ENCODE measurements at regions not wholly inside any gene's neighbourhood (a gene's known extent, or its start where the extent isn't known, plus 50 kb on each side); places are given as distances from the start of the nearest gene placed in this dataset. TPM values are rescaled to one million over a fixed set of nuclear protein-coding genes. Genes with fewer than 3 reads are reported as not detected.

GRCh38 chr14:51600658-51601057 is 51.1 kb upstream of the FRMD6 start:
- no peak overlapping the region for H3K4me2 ChIP-seq (ENCODE audit: insufficient read depth, low read length)
- H2AFZ ChIP-seq (ENCODE audit: low read depth, low read length) = no peak overlapping the region
- no peak overlapping the region for H3K4me3 ChIP-seq (replicated peaks in 1 of 3; ENCODE audit: insufficient read depth in 1 of 3, low read depth in 1 of 3, low read length in 3 of 3)
- no peaks in the 10 kb centered on the region for H3K27me3 ChIP-seq (ENCODE audit: control insufficient read depth in 2 of 2, insufficient read depth in 2 of 2, low read length in 2 of 2)
- no peaks in the 10 kb centered on the region for H3K36me3 ChIP-seq (ENCODE audit: control insufficient read depth in 2 of 2, extremely low read depth in 1 of 2, insufficient read depth in 2 of 2, low read length in 2 of 2)
- TF ChIP-seq POLR2AphosphoS5 (IDR thresholded peaks at IDR 0.05; ENCODE audit: insufficient read depth, low read depth, low read length) (no peak), JUN (IDR thresholded peaks at IDR 0.05; ENCODE audit: borderline replicate concordance, insufficient read depth, insufficient read length, low read depth) (no peak), POLR2A (IDR thresholded peaks at IDR 0.05; ENCODE audit: low read depth, low read length) (no peak), GATA2 (IDR thresholded peaks at IDR 0.05; ENCODE audit: insufficient read depth, insufficient read length, low read depth, low read length) (no peak)
- no peaks in the 10 kb centered on the region for H3K79me2 ChIP-seq (ENCODE audit: control insufficient read depth, insufficient read depth, low read length)
- no peaks in the 10 kb centered on the region for H3K4me1 ChIP-seq (ENCODE audit: control insufficient read depth, extremely low read depth, insufficient read depth, low read length)
- BruUV-seq (replicated peaks) = no TSS peak
- ChIA-PET CTCF (interaction anchor here (0.8 to 1.0 kb wide), 2 partner anchors 16 to 22 kb away, joined by 3 read pairs; no protein-coding TSS in a partner anchor), POLR2A (no interaction called here)
- DNase-seq (ENCODE audit: low read depth, low spot score) = no peak
- no peak for FAIRE-seq
- no peaks in the 10 kb centered on the region for H3K9me1 ChIP-seq (replicated peaks; ENCODE audit: control insufficient read depth, extremely low read depth, insufficient read depth, low read length)
- H4K20me1 ChIP-seq (replicated peaks; ENCODE audit: control insufficient read depth, extremely low read depth, insufficient read depth, low read length) = no peaks in the 10 kb centered on the region
- intact Hi-C loops (cut with micrococcal nuclease) = no loop called here
- H3K27ac ChIP-seq (ENCODE audit: insufficient read depth, low read depth, low read length) = no peak overlapping the region
- dilution Hi-C loops (cut with MboI; ENCODE audit: extremely low pct_ligation_motif_present, low sequenced_read_pairs) = no loop called here
- no peak overlapping the region for H3K9ac ChIP-seq (replicated peaks; ENCODE audit: extremely low read depth, insufficient read depth, low read length)
- no peaks in the 10 kb centered on the region for H3K9me3 ChIP-seq (replicated peaks; ENCODE audit: control insufficient read depth, insufficient read depth, low read length)

Small RNA genes in the stretch of these regions (small RNA-seq; reads per million reads assigned to genes)
- not detected for gene RNU6-1291P (ENCODE audit: insufficient read depth, insufficient read length, low read depth, low replicate concordance)

Data from endothelial cell of umbilical vein (primary cell).